Ishikawa (cell line): ENCODE measurements at regions not wholly inside any gene's neighbourhood (a gene's known extent, or its start where the extent isn't known, plus 50 kb on each side); places are given as distances from the start of the nearest gene placed in this dataset.

Experiments used
- CEBPB ChIP-seq: IDR thresholded peaks from 2 replicates; pipeline ENCODE4 v1.6.1; 2012
- EGR1 ChIP-seq: IDR thresholded peaks from 2 replicates; pipeline ENCODE4 v1.6.1; 2012
- NFIC ChIP-seq: IDR thresholded peaks from 2 replicates; pipeline ENCODE4 v1.6.1; 2012
- TF ChIP-seq, protein P1 (sequence below): IDR thresholded peaks from 2 replicates; pipeline ENCODE4 v1.6.1; 2012

DNA sequence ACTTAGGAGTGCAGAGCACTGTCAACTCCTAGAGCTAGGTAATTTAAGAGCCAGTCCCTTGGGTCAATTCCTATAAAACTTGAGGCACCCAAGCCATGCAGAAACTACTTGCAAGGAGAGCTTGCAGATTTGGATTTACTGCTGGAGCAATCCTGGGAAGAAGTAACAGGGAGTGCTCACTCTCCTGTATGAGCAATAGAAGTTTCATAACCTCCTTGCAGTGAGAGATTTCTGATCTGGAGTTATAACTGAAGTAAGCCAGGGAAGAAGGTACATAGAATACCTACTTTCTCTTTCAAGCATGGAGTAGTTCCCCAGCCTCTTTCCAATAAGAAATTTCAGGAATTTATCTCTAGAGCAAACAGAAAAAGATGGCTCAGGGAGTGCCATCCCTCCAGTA, 650.1 kb upstream of the USP15 start:
- TF ChIP-seq CEBPB, result no peak
- no peak for TF ChIP-seq NFIC
- TF ChIP-seq EGR1, result no peak
- TF ChIP-seq, protein P1, sequence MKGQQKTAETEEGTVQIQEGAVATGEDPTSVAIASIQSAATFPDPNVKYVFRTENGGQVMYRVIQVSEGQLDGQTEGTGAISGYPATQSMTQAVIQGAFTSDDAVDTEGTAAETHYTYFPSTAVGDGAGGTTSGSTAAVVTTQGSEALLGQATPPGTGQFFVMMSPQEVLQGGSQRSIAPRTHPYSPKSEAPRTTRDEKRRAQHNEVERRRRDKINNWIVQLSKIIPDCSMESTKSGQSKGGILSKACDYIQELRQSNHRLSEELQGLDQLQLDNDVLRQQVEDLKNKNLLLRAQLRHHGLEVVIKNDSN, result no peak
